SK-N-SH (cell line): ENCODE measurements at regions not wholly inside any gene's neighbourhood (a gene's known extent, or its start where the extent isn't known, plus 50 kb on each side); places are given as distances from the start of the nearest gene placed in this dataset.

Experiments
- CTCF ChIA-PET: fragments of 300-600, 350-600 bp; formaldehyde crosslinking; extraction: SDS; loops from one replicate; lab custom pipeline; 2021; lab: Yijun Ruan, JAX
- POLR2A ChIA-PET: fragments of 350-600 bp; sonication (Branson Sonifier 250); formaldehyde crosslinking; extraction: SDS; loops from one replicate; lab custom pipeline; 2020; ENCODE audit warnings: antibody characterized with exemption, inconsistent platforms; lab: Yijun Ruan, JAX
- DNase-seq: peaks from one replicate; pipeline ENCODE4 v3.0.0; 2012
- H2AFZ ChIP-seq: fragments of 200-600 bp; sonication (generic); 2 replicates; pipeline ENCODE4 v1.8.1; 2016; ENCODE audit warnings: antibody characterized with exemption, mild to moderate bottlenecking, low read depth
- H3F3A ChIP-seq: fragments of 200-600 bp; sonication (generic); replicated peaks from 2 replicates; pipeline ENCODE3; 2016; ENCODE audit warnings: antibody characterized with exemption, mild to moderate bottlenecking; ENCODE audit not compliant: insufficient read depth
- H3K27ac ChIP-seq, 2 experiments: fragments of 200-500 bp in 1 of 2; fragments of 200-600 bp in 1 of 2; sonication (Bioruptor generic) in 1 of 2; sonication (generic), shearing (Covaris generic) in 1 of 2; 2 replicates each; pipeline versions ENCODE4 v1.5.1 to v1.6.1; 2014 to 2016; ENCODE audit warnings: low read depth in 2 of 2, inconsistent platforms in 1 of 2, low read length in 1 of 2, mild to moderate bottlenecking in 1 of 2, mixed read lengths in 1 of 2
- H3K27me3 ChIP-seq: fragments of 200-600 bp; sonication (generic), shearing (Covaris generic); 2 replicates; pipeline ENCODE4 v1.6.1; 2016; ENCODE audit warnings: mixed run types; ENCODE audit not compliant: insufficient read depth
- H3K36me3 ChIP-seq, 2 experiments: fragments of 200-500 bp in 1 of 2; fragments of 200-600 bp in 1 of 2; sonication (Bioruptor generic) in 1 of 2; sonication (generic) in 1 of 2; replicated peaks in 1 of 2; 2 replicates each; pipeline versions ENCODE3 to v1.5.1; 2014 to 2016; ENCODE audit warnings: low read length in 1 of 2, mild to moderate bottlenecking in 1 of 2; ENCODE audit not compliant: insufficient read depth in 2 of 2, control insufficient read depth in 1 of 2
- H3K4me1 ChIP-seq, 2 experiments: fragments of 200-500 bp in 1 of 2; fragments of 200-600 bp in 1 of 2; sonication (Bioruptor generic) in 1 of 2; sonication (generic), shearing (Covaris generic) in 1 of 2; 2 replicates each; pipeline versions ENCODE4 v1.5.1 to v1.6.1; 2014 to 2016; ENCODE audit warnings: low read depth in 1 of 2, low read length in 1 of 2, mixed run types in 1 of 2; ENCODE audit not compliant: insufficient read depth in 2 of 2, control insufficient read depth in 1 of 2
- H3K4me2 ChIP-seq: fragments of 200-600 bp; sonication (generic), shearing (Covaris generic); 2 replicates; pipeline ENCODE4 v1.6.1; 2017; ENCODE audit warnings: mixed run types
- H3K4me3 ChIP-seq, 2 experiments: fragments of 200-500 bp in 1 of 2; fragments of 200-600 bp in 1 of 2; sonication (Bioruptor generic) in 1 of 2; sonication (generic), shearing (Covaris generic) in 1 of 2; 2 replicates each; pipeline versions ENCODE4 v1.5.1 to v1.8.1; 2014 to 2016; ENCODE audit warnings: low read depth in 2 of 2, inconsistent platforms in 1 of 2, low read length in 1 of 2, mild to moderate bottlenecking in 1 of 2, mixed read lengths in 1 of 2, moderate library complexity in 1 of 2
- H3K79me2 ChIP-seq: fragments of 200-600 bp; sonication (generic); 2 replicates; pipeline ENCODE4 v1.8.1; 2017; ENCODE audit warnings: mild to moderate bottlenecking; ENCODE audit not compliant: insufficient read depth
- H3K9ac ChIP-seq: fragments of 200-600 bp; sonication (generic); 2 replicates; pipeline ENCODE4 v1.6.1; 2017; ENCODE audit warnings: mixed run types
- H3K9me2 ChIP-seq: fragments of 200-600 bp; sonication (generic); 2 replicates; pipeline ENCODE4 v1.6.1; 2017; ENCODE audit warnings: mixed run types
- H3K9me3 ChIP-seq: fragments of 200-600 bp; sonication (generic); 2 replicates; pipeline ENCODE4 v1.6.1; 2017; ENCODE audit warnings: mixed run types, mild to moderate bottlenecking, moderate library complexity
- H4K20me1 ChIP-seq: fragments of 200-600 bp; sonication (generic); 2 replicates; pipeline ENCODE4 v1.6.1; 2017; ENCODE audit warnings: mild to moderate bottlenecking, mixed run types; ENCODE audit not compliant: insufficient read depth
- CHD2 ChIP-seq: fragments of 150-350 bp; IDR thresholded peaks from 2 replicates; pipeline ENCODE4 v1.6.1; 2018; ENCODE audit warnings: low read length; ENCODE audit not compliant: partially characterized antibody
- EP300 ChIP-seq, 2 experiments: IDR thresholded peaks; 2 replicates each; pipeline versions ENCODE4 v1.4.0 to v1.6.1; 2012; ENCODE audit warnings: borderline replicate concordance in 1 of 2, low read depth in 1 of 2, low read length in 1 of 2
- FOSL2 ChIP-seq: IDR thresholded peaks from 2 replicates; pipeline ENCODE4 v1.4.0; 2012; ENCODE audit warnings: low read depth, mild to moderate bottlenecking, moderate library complexity, borderline replicate concordance
- JUND ChIP-seq: IDR thresholded peaks from 2 replicates; pipeline ENCODE4 v1.4.0; 2012
- MEF2A ChIP-seq: IDR thresholded peaks from 2 replicates; pipeline ENCODE4 v1.4.0; 2012; ENCODE audit warnings: low read depth, borderline replicate concordance
- POLR2AphosphoS5 ChIP-seq: IDR thresholded peaks from 2 replicates; pipeline ENCODE4 v1.6.1; 2012; ENCODE audit warnings: low read depth, low read length
- RCOR1 ChIP-seq: fragments of 150-350 bp; IDR thresholded peaks from 2 replicates; pipeline ENCODE4 v1.6.1; 2017; ENCODE audit warnings: antibody characterized with exemption, low read length
- RXRA ChIP-seq: IDR thresholded peaks from 2 replicates; pipeline ENCODE4 v1.4.0; 2012; ENCODE audit warnings: low read depth, mild to moderate bottlenecking, borderline replicate concordance
- SIN3A ChIP-seq: IDR thresholded peaks from 2 replicates; pipeline ENCODE4 v1.6.1; 2012; ENCODE audit warnings: low read depth, mild to moderate bottlenecking, low read length, moderate library complexity, borderline replicate concordance
- SMC3 ChIP-seq: IDR thresholded peaks from 2 replicates; pipeline ENCODE4 v1.6.1; 2012; ENCODE audit warnings: low read depth, low read length, improper control_type of control experiment
- TCF12 ChIP-seq: IDR thresholded peaks from 2 replicates; pipeline ENCODE4 v1.4.0; 2012
- TEAD4 ChIP-seq: IDR thresholded peaks from 2 replicates; pipeline ENCODE4 v1.4.0; 2012; ENCODE audit warnings: mild to moderate bottlenecking, borderline replicate concordance; ENCODE audit not compliant: insufficient read depth
- YY1 ChIP-seq: IDR thresholded peaks from 2 replicates; pipeline ENCODE4 v1.4.0; 2012; ENCODE audit warnings: low read depth, mild to moderate bottlenecking
- WGBS: methylation state at CpG from one replicate; pipeline ENCODE4 v1.1.6; 2017; ENCODE audit warnings: low lambda C conversion rate; 5-methylcytosine and 5-hydroxymethylcytosine counted together
- TF ChIP-seq, protein P1 (sequence below): fragments of 200-600 bp; sonication (generic); IDR thresholded peaks from 2 replicates; pipeline ENCODE4 v1.6.1; 2017; ENCODE audit warnings: antibody characterized with exemption, mild to moderate bottlenecking, moderate library complexity
- TF ChIP-seq, protein P2 (sequence below): IDR thresholded peaks from 2 replicates; pipeline ENCODE4 v1.4.0; 2012; ENCODE audit warnings: low read depth, borderline replicate concordance
- TF ChIP-seq, protein P3 (sequence below): IDR thresholded peaks from 2 replicates; pipeline ENCODE4 v1.4.0; 2012; ENCODE audit warnings: low read depth, borderline replicate concordance
- TF ChIP-seq, protein P4 (sequence below): IDR thresholded peaks from 2 replicates; pipeline ENCODE4 v1.6.1; 2012; ENCODE audit warnings: mild to moderate bottlenecking, low read depth, low read length, moderate library complexity

DNA sequence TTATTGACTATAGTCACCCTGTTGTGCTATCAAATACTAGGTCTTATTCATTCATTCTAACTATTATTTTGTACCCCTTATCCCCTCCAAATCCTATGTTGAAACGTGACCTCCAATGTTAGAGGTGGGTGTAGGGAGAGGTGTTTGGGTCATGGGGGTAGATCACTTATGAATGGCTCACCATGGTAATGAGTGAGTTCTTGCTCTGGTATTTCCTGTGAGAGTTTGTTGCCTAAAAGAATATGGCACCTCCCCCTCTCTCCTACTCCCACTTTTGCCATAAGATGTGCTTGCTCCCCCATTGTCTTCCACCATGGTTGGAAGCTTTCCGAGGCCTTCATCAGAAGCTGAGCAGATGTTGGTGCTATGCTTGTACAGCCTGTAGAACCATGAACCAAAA lies 59.3 kb upstream of the BRD7 start:
- Histone ChIP-seq H3K27ac (no peak overlapping the region), H3K4me1 (peaks cover 0 to 32% of the 10 kb centered on the region in 2 experiments; a peak in 2 of 4 replicates), H3K36me3 (no peaks in the 10 kb centered on the region), H3K9me3 (no peaks in the 10 kb centered on the region), H3K27me3 (no peaks in the 10 kb centered on the region), H3K9ac (no peak overlapping the region), H3F3A (no peaks in the 10 kb centered on the region), H3K79me2 (no peaks in the 10 kb centered on the region), H4K20me1 (no peaks in the 10 kb centered on the region), H2AFZ (no peak overlapping the region), H3K4me3 (no peak overlapping the region), H3K9me2 (no peaks in the 10 kb centered on the region), H3K4me2 (no peak overlapping the region)
- WGBS, result 40% methylated on average over 2 of the region's 2 CpGs
- CTCF ChIA-PET, result interaction anchor here (0.9 kb wide), 1 partner anchor 39 kb away, joined by 4 read pairs; no protein-coding TSS in a partner anchor
- POLR2A ChIA-PET, result no interaction called here
- TF ChIP-seq, protein P1, sequence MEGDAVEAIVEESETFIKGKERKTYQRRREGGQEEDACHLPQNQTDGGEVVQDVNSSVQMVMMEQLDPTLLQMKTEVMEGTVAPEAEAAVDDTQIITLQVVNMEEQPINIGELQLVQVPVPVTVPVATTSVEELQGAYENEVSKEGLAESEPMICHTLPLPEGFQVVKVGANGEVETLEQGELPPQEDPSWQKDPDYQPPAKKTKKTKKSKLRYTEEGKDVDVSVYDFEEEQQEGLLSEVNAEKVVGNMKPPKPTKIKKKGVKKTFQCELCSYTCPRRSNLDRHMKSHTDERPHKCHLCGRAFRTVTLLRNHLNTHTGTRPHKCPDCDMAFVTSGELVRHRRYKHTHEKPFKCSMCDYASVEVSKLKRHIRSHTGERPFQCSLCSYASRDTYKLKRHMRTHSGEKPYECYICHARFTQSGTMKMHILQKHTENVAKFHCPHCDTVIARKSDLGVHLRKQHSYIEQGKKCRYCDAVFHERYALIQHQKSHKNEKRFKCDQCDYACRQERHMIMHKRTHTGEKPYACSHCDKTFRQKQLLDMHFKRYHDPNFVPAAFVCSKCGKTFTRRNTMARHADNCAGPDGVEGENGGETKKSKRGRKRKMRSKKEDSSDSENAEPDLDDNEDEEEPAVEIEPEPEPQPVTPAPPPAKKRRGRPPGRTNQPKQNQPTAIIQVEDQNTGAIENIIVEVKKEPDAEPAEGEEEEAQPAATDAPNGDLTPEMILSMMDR, result no peak
- TF ChIP-seq EP300 (IDR thresholded peaks at IDR 0.05; ENCODE audit: borderline replicate concordance in 1 of 2, low read depth in 1 of 2, low read length in 1 of 2) (no peak), POLR2AphosphoS5 (no peak), MEF2A (no peak), JUND (no peak), SIN3A (no peak), SMC3 (no peak)
- no peak for DNase-seq

DNA sequence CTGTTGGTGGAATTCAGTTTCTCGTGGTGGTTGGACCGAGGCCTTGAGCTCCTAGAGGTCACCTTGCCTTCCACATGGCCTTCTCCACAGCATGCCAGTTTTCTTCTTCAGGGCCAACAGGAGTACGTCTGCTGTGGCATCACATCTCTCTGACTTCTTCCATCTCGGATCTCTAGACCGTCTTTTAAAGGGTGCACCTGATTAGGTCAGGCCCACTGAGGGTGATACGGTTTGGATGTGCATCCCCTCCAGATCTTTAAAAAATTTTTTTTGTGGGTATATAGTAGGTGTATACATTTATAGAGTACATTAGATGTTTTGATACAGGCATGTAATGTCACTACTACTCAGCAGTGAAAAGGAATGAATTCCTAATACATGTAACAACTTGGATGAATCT lies 58.3 kb upstream of the BRD7 start:
- Histone ChIP-seq H3K9ac (no peak overlapping the region), H3K4me3 (no peak overlapping the region), H3K4me1 (peaks cover 0 to 35% of the 10 kb centered on the region in 2 experiments; a peak in 2 of 4 replicates), H3K36me3 (no peaks in the 10 kb centered on the region), H2AFZ (no peak overlapping the region), H3K4me2 (no peak overlapping the region), H3K9me3 (no peaks in the 10 kb centered on the region), H3K9me2 (no peaks in the 10 kb centered on the region), H3K79me2 (no peaks in the 10 kb centered on the region), H3F3A (no peaks in the 10 kb centered on the region), H3K27me3 (no peaks in the 10 kb centered on the region), H3K27ac (peak overlapping the region in 1 of 2 experiments; percentile 18; a peak in 1 of 4 replicates), H4K20me1 (no peaks in the 10 kb centered on the region)
- CTCF ChIA-PET, result interaction anchor here (2.0 kb wide), 1 partner anchor 238 kb away, joined by 7 read pairs; no protein-coding TSS in a partner anchor
- POLR2A ChIA-PET, result no interaction called here
- DNase-seq, result no peak
- WGBS, result 37% methylated on average over 5 of the region's 6 CpGs
- TF ChIP-seq, protein P1, result no peak
- TF ChIP-seq RCOR1 (no peak), RXRA (no peak), SIN3A (no peak), SMC3 (no peak), FOSL2 (no peak), YY1 (no peak), TCF12 (no peak), CHD2 (no peak), TEAD4 (no peak), EP300 (IDR thresholded peaks at IDR 0.05; ENCODE audit: borderline replicate concordance in 1 of 2, low read depth in 1 of 2, low read length in 1 of 2) (no peak)
- TF ChIP-seq, protein P2, sequence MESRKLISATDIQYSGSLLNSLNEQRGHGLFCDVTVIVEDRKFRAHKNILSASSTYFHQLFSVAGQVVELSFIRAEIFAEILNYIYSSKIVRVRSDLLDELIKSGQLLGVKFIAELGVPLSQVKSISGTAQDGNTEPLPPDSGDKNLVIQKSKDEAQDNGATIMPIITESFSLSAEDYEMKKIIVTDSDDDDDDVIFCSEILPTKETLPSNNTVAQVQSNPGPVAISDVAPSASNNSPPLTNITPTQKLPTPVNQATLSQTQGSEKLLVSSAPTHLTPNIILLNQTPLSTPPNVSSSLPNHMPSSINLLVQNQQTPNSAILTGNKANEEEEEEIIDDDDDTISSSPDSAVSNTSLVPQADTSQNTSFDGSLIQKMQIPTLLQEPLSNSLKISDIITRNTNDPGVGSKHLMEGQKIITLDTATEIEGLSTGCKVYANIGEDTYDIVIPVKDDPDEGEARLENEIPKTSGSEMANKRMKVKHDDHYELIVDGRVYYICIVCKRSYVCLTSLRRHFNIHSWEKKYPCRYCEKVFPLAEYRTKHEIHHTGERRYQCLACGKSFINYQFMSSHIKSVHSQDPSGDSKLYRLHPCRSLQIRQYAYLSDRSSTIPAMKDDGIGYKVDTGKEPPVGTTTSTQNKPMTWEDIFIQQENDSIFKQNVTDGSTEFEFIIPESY, result no peak
- TF ChIP-seq, protein P3, sequence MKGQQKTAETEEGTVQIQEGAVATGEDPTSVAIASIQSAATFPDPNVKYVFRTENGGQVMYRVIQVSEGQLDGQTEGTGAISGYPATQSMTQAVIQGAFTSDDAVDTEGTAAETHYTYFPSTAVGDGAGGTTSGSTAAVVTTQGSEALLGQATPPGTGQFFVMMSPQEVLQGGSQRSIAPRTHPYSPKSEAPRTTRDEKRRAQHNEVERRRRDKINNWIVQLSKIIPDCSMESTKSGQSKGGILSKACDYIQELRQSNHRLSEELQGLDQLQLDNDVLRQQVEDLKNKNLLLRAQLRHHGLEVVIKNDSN, result no peak
- TF ChIP-seq, protein P4, sequence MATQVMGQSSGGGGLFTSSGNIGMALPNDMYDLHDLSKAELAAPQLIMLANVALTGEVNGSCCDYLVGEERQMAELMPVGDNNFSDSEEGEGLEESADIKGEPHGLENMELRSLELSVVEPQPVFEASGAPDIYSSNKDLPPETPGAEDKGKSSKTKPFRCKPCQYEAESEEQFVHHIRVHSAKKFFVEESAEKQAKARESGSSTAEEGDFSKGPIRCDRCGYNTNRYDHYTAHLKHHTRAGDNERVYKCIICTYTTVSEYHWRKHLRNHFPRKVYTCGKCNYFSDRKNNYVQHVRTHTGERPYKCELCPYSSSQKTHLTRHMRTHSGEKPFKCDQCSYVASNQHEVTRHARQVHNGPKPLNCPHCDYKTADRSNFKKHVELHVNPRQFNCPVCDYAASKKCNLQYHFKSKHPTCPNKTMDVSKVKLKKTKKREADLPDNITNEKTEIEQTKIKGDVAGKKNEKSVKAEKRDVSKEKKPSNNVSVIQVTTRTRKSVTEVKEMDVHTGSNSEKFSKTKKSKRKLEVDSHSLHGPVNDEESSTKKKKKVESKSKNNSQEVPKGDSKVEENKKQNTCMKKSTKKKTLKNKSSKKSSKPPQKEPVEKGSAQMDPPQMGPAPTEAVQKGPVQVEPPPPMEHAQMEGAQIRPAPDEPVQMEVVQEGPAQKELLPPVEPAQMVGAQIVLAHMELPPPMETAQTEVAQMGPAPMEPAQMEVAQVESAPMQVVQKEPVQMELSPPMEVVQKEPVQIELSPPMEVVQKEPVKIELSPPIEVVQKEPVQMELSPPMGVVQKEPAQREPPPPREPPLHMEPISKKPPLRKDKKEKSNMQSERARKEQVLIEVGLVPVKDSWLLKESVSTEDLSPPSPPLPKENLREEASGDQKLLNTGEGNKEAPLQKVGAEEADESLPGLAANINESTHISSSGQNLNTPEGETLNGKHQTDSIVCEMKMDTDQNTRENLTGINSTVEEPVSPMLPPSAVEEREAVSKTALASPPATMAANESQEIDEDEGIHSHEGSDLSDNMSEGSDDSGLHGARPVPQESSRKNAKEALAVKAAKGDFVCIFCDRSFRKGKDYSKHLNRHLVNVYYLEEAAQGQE, result no peak
